ENCODE measurements at regions not wholly inside any gene's neighbourhood (a gene's known extent, or its start where the extent isn't known, plus 50 kb on each side); places are given as distances from the start of the nearest gene placed in this dataset.
A peak's percentile ranks its signal among the peaks of the same experiment; 100 is the strongest.
"Not testable (repeated sequence)": the region's sequence is repeated elsewhere in the genome, so short reads cannot be mapped to it uniquely, and the experiment has no call there.

DNA sequence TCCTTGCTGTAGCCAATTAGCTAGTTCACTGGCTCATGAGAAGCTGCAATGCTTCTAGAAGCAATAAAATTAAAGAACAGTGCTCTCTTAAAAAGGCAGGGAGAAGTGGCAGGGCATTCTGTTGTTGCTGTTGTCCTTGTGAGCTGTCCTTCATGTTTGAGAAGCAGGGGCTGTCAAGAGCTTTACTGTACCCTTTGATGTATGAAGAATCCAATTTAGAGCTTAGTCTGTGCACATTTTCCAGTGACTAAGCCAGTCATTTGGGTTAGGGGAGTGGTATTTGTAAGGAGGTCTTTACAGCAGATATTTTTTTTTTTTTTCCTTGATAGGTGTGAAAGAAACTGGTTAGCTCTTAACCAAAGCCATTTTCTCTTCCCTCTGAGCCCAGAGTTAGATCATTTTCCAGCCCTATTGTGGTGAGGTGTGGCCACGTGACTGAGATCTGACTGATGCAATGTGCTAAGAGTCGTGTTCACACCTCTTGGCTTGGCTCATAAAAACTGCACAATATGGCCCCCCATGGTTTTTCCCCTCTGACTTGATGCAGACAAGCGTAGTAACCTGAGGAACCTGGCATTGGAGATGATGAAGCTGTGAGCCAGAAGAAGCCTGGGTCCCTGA, 309.6 kb upstream of the TMTC4 start:
- H3K4me1 Mint-ChIP-seq (ENCODE audit: low read depth) = peaks cover 31% of the 10 kb centered on the region
- H3K27ac Mint-ChIP-seq (ENCODE audit: unreplicated experiment) = no peak overlapping the region
- H3K4me3 Mint-ChIP-seq (ENCODE audit: unreplicated experiment) = no peak overlapping the region
- H3K36me3 Mint-ChIP-seq (ENCODE audit: low read depth) = peaks cover 3% of the 10 kb centered on the region
- DNase-seq (ENCODE audit: low spot score) = no peak
- TF ChIP-seq, protein P1, sequence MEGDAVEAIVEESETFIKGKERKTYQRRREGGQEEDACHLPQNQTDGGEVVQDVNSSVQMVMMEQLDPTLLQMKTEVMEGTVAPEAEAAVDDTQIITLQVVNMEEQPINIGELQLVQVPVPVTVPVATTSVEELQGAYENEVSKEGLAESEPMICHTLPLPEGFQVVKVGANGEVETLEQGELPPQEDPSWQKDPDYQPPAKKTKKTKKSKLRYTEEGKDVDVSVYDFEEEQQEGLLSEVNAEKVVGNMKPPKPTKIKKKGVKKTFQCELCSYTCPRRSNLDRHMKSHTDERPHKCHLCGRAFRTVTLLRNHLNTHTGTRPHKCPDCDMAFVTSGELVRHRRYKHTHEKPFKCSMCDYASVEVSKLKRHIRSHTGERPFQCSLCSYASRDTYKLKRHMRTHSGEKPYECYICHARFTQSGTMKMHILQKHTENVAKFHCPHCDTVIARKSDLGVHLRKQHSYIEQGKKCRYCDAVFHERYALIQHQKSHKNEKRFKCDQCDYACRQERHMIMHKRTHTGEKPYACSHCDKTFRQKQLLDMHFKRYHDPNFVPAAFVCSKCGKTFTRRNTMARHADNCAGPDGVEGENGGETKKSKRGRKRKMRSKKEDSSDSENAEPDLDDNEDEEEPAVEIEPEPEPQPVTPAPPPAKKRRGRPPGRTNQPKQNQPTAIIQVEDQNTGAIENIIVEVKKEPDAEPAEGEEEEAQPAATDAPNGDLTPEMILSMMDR (IDR thresholded peaks at IDR 0.05) = no peak
- H3K27me3 Mint-ChIP-seq (ENCODE audit: low read depth) = no peaks in the 10 kb centered on the region
- peaks cover 7% of the 10 kb centered on the region for H3K9me3 Mint-ChIP-seq (ENCODE audit: low read depth)

DNA sequence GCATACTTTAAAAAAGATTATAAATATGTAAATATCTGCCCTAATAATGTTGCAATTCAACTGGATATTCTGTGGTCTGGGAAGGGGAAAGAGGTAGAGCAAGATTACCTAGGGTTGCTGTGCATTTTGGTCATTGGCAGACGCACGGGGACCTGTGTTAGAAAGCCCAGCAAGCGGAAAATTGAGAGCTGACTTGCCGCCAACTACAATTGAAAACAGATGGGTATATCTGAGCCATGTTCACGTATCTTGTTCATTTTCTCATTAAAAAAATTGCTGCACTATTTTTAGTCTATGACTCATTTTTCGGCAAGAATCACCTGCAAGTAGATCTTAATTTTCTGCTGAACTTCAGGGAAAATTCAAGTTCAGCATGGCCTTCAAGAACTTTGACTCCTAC, 308.5 kb upstream of the TMTC4 start:
- DNase-seq (ENCODE audit: low spot score) = no peak
- H3K27me3 Mint-ChIP-seq (ENCODE audit: low read depth) = no peaks in the 10 kb centered on the region

DNA sequence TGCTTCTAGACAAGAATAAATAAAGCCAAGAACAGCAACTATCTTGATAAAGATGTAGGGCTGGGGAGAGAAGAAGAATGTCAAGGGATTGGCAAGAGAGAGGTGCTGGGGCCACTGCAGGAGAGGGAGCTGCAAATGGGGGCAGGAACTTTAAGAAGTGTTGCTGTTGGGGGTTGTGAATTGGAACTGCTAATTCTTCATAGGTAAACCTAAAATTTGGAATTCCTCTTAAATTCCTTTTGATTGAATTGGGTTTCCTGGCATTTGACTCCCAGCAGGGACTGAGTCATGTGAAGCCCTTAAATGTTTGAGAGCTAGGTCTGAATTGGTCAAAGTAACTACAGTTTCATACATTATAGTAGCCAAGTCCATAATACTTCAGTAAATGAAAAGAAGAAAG, 305.6 kb upstream of the TMTC4 start:
- Mint-ChIP-seq H3K4me1 (ENCODE audit: low read depth) (peaks cover 58% of the 10 kb centered on the region), H3K4me3 (ENCODE audit: unreplicated experiment) (no peak overlapping the region), H3K9me3 (ENCODE audit: low read depth) (peaks cover 4% of the 10 kb centered on the region), H3K27me3 (ENCODE audit: low read depth) (no peaks in the 10 kb centered on the region), H3K27ac (ENCODE audit: unreplicated experiment) (peak overlapping the region; percentile 52), H3K36me3 (ENCODE audit: low read depth) (peaks cover 3% of the 10 kb centered on the region)
- TF ChIP-seq, protein P1 (IDR thresholded peaks at IDR 0.05) = no peak
- no peak for DNase-seq (ENCODE audit: low spot score)

More for the DNA sequence above, 308.5 kb upstream of the TMTC4 start:
- Mint-ChIP-seq H3K9me3 (ENCODE audit: low read depth) (peaks cover 10% of the 10 kb centered on the region), H3K4me1 (ENCODE audit: low read depth) (peaks cover 39% of the 10 kb centered on the region), H3K36me3 (ENCODE audit: low read depth) (peaks cover 3% of the 10 kb centered on the region), H3K27ac (ENCODE audit: unreplicated experiment) (no peak overlapping the region), H3K4me3 (ENCODE audit: unreplicated experiment) (no peak overlapping the region)
- TF ChIP-seq, protein P1 (IDR thresholded peaks at IDR 0.05) = no peak

DNA sequence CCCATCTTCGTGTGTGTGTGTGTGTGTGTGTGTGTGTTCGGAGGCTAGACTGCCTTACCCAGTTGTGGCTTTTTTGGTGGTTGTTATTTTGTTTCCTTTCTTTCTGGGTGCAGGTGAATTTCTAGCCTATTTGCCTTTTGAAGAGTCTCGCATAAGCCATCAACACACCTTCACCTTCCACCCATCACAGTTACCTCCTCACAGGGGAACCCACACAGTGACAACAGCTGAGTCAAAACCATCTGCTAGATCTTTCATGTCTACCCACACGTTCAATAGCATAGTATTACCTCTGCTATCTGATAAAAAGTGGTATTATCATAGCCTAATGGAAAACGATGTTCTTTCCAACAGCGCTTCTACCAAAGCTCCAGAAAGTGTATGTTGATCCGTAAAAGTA, 303.2 kb upstream of the TMTC4 start:
- TF ChIP-seq, protein P1 (IDR thresholded peaks at IDR 0.05) = no peak
- H3K27ac Mint-ChIP-seq (ENCODE audit: unreplicated experiment) = no peak overlapping the region
- peaks cover 67% of the 10 kb centered on the region for H3K4me1 Mint-ChIP-seq (ENCODE audit: low read depth)
- no peak overlapping the region for H3K4me3 Mint-ChIP-seq (ENCODE audit: unreplicated experiment)
- H3K27me3 Mint-ChIP-seq (ENCODE audit: low read depth) = no peaks in the 10 kb centered on the region
- H3K9me3 Mint-ChIP-seq (ENCODE audit: low read depth) = peaks cover 3% of the 10 kb centered on the region
- no peak for DNase-seq (ENCODE audit: low spot score)
- peaks cover 3% of the 10 kb centered on the region for H3K36me3 Mint-ChIP-seq (ENCODE audit: low read depth)

DNA sequence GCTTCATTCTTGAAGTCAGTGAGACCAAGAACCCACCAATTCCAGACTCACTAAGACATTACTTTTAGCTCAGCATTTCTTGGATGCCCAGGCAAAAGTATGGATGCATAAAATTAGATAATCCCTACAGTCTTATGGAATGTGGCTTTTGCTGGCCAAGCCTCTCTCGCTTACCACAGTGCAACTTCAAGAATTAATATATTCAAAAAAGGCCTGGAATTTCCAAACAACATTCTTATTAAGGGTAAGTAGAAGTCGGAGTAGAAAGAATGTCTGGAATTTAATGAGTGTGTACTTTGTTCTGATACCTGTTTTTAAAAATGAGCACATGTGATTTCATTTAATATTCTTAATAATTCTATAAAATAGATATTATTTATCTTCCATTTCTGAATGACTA, 302.4 kb upstream of the TMTC4 start:
- Mint-ChIP-seq H3K4me3 (ENCODE audit: unreplicated experiment) (no peak overlapping the region), H3K27ac (ENCODE audit: unreplicated experiment) (peak overlapping the region; percentile 14), H3K27me3 (ENCODE audit: low read depth) (no peaks in the 10 kb centered on the region), H3K36me3 (ENCODE audit: low read depth) (peaks cover 7% of the 10 kb centered on the region), H3K4me1 (ENCODE audit: low read depth) (peaks cover 67% of the 10 kb centered on the region), H3K9me3 (ENCODE audit: low read depth) (peaks cover 9% of the 10 kb centered on the region)
- no peak for DNase-seq (ENCODE audit: low spot score)
- TF ChIP-seq, protein P1 (IDR thresholded peaks at IDR 0.05) = no peak

DNA sequence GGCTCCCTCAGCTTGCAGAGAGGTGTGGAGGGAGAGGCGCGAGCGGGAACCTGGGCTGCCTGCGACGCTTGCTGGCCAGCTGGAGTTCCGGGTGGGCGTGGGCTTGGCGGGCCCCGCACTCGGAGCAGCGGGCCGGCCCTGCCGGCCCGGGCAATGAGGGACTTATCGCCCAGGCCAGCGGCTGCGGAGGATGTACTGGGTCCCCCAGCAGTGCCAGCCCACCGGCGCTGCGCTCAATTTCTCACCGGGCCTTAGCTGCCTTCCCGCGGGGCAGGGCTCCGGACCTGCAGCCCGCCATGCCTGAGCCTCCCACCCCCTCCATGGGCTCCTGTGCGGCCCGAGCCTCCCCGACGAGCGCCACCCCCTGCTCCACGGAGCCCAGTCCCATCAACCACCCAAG, 301.1 kb upstream of the TMTC4 start:
- H3K9me3 Mint-ChIP-seq (ENCODE audit: low read depth) = peaks cover 19% of the 10 kb centered on the region
- H3K4me1 Mint-ChIP-seq (ENCODE audit: low read depth) = peaks cover 55% of the 10 kb centered on the region
- H3K27me3 Mint-ChIP-seq (ENCODE audit: low read depth) = not testable (repeated sequence)

More for the DNA sequence above, 301.1 kb upstream of the TMTC4 start:
- H3K36me3 Mint-ChIP-seq (ENCODE audit: low read depth); DNase-seq (ENCODE audit: low spot score); H3K4me3 Mint-ChIP-seq (ENCODE audit: unreplicated experiment); H3K27ac Mint-ChIP-seq (ENCODE audit: unreplicated experiment): not testable (repeated sequence)
